ENCODE measurements at regions not wholly inside any gene's neighbourhood (a gene's known extent, or its start where the extent isn't known, plus 50 kb on each side); places are given as distances from the start of the nearest gene placed in this dataset.

- Histone ChIP-seq H4K20me1 (ENCODE audit: insufficient read depth, low read length) (no peaks in the 10 kb centered on the region), H3K27ac (ENCODE audit: low read depth, low read length) (peak overlapping the region; percentile 64), H3K27me3 (ENCODE audit: insufficient read depth, low read length) (no peaks in the 10 kb centered on the region), H3K4me1 (ENCODE audit: insufficient read depth, low read length) (peaks cover 32% of the 10 kb centered on the region), H3K4me3 (ENCODE audit: insufficient read depth, low read length) (peak overlapping the region; percentile 51), H3K9me3 (ENCODE audit: low read depth, low read length) (no peaks in the 10 kb centered on the region), H3K4me2 (ENCODE audit: insufficient read depth, low read length) (peak overlapping the region; percentile 71), H3K79me2 (ENCODE audit: insufficient read depth, low read length) (no peaks in the 10 kb centered on the region), H2AFZ (ENCODE audit: low read length) (peak overlapping the region; percentile 24), H3K36me3 (ENCODE audit: insufficient read depth, low read length) (no peaks in the 10 kb centered on the region)
- TF ChIP-seq CTCF (IDR thresholded peaks at IDR 0.05; ENCODE audit: extremely low read depth, low read depth, low read length): no peak
- peak; percentile 36 for DNase-seq (ENCODE audit: insufficient read length, low spot score, missing footprints)
Observed at GRCh38 chr13:50222569-50223332, 207.5 kb downstream of the KCNRG start.

GRCh38 chr13:50224534-50224933 is 209.3 kb downstream of the KCNRG start:
- no peak for TF ChIP-seq CTCF (IDR thresholded peaks at IDR 0.05; ENCODE audit: extremely low read depth, low read depth, low read length)
- H3K9me3 ChIP-seq (ENCODE audit: low read depth, low read length): no peaks in the 10 kb centered on the region
- H3K4me3 ChIP-seq (ENCODE audit: insufficient read depth, low read length): no peak overlapping the region
- H3K4me1 ChIP-seq (ENCODE audit: insufficient read depth, low read length): peaks cover 32% of the 10 kb centered on the region
- no peak overlapping the region for H2AFZ ChIP-seq (ENCODE audit: low read length)
- H3K27me3 ChIP-seq (ENCODE audit: insufficient read depth, low read length): no peaks in the 10 kb centered on the region
- H4K20me1 ChIP-seq (ENCODE audit: insufficient read depth, low read length): no peaks in the 10 kb centered on the region
- peak; percentile 59 for DNase-seq (ENCODE audit: insufficient read length, low spot score, missing footprints)
- H3K27ac ChIP-seq (ENCODE audit: low read depth, low read length): peak overlapping the region; percentile 40
- no peaks in the 10 kb centered on the region for H3K79me2 ChIP-seq (ENCODE audit: insufficient read depth, low read length)
- H3K4me2 ChIP-seq (ENCODE audit: insufficient read depth, low read length): peak overlapping the region; percentile 35
- no peaks in the 10 kb centered on the region for H3K36me3 ChIP-seq (ENCODE audit: insufficient read depth, low read length)

- TF ChIP-seq CTCF (IDR thresholded peaks at IDR 0.05; ENCODE audit: extremely low read depth, low read depth, low read length): no peak
- H3K27ac ChIP-seq (ENCODE audit: low read depth, low read length): peak overlapping the region; percentile 31
- H3K27me3 ChIP-seq (ENCODE audit: insufficient read depth, low read length): no peaks in the 10 kb centered on the region
Observed at GRCh38 chr13:50225193-50226155, 210.2 kb downstream of the KCNRG start.

More at GRCh38 chr13:50225193-50226155, 210.2 kb downstream of the KCNRG start:
- DNase-seq (ENCODE audit: insufficient read length, low spot score, missing footprints): no peak
- H3K4me1 ChIP-seq (ENCODE audit: insufficient read depth, low read length): peaks cover 40% of the 10 kb centered on the region
- H3K4me2 ChIP-seq (ENCODE audit: insufficient read depth, low read length): no peak overlapping the region
- H2AFZ ChIP-seq (ENCODE audit: low read length): no peak overlapping the region
- no peaks in the 10 kb centered on the region for H3K9me3 ChIP-seq (ENCODE audit: low read depth, low read length)
- H3K4me3 ChIP-seq (ENCODE audit: insufficient read depth, low read length): no peak overlapping the region
- no peaks in the 10 kb centered on the region for H3K36me3 ChIP-seq (ENCODE audit: insufficient read depth, low read length)
- no peaks in the 10 kb centered on the region for H3K79me2 ChIP-seq (ENCODE audit: insufficient read depth, low read length)
- H4K20me1 ChIP-seq (ENCODE audit: insufficient read depth, low read length): no peaks in the 10 kb centered on the region

Data from osteoblast (primary cell).